ENCODE measurements at regions not wholly inside any gene's neighbourhood (a gene's known extent, or its start where the extent isn't known, plus 50 kb on each side); places are given as distances from the start of the nearest gene placed in this dataset.

DNA sequence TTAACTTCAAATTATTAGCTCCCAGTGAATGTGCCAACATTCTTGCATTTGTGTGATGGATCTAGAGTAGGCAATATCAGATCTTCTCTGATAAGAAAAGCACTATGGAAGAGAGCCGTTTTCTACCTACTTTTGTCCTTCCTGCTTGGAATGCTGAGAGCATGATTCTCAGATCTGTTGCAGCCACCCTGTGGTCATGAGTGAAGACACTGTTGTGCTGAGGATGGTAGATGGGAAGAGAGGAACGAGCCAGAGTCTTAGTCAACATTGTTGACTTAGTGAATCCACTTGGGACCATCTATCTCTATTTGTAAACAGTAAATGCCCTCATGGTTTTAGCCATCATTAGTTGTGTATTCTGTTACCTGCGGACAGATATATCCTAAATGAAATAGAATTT lies 202.6 kb downstream of the CD109 start:
- TF ChIP-seq PPARA (CRISPR knock-in tag; IDR thresholded peaks at IDR 0.05; ENCODE audit: borderline replicate concordance) (no peak), TOX (CRISPR knock-in tag; IDR thresholded peaks at IDR 0.05; ENCODE audit: borderline replicate concordance) (no peak), ISL1 (CRISPR knock-in tag; IDR thresholded peaks at IDR 0.05) (no peak), TSHZ2 (CRISPR knock-in tag; IDR thresholded peaks at IDR 0.05) (no peak), RARB (CRISPR knock-in tag; IDR thresholded peaks at IDR 0.05) (no peak), PATZ1 (CRISPR knock-in tag; IDR thresholded peaks at IDR 0.05; ENCODE audit: borderline replicate concordance) (no peak), CSDC2 (CRISPR knock-in tag; IDR thresholded peaks at IDR 0.05) (no peak)
- TF ChIP-seq, protein P1, sequence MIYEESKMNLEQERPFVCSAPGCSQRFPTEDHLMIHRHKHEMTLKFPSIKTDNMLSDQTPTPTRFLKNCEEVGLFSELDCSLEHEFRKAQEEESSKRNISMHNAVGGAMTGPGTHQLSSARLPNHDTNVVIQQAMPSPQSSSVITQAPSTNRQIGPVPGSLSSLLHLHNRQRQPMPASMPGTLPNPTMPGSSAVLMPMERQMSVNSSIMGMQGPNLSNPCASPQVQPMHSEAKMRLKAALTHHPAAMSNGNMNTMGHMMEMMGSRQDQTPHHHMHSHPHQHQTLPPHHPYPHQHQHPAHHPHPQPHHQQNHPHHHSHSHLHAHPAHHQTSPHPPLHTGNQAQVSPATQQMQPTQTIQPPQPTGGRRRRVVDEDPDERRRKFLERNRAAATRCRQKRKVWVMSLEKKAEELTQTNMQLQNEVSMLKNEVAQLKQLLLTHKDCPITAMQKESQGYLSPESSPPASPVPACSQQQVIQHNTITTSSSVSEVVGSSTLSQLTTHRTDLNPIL (CRISPR knock-in tag; IDR thresholded peaks at IDR 0.05; ENCODE audit: low read depth), result no peak
- ATAC-seq, result peak; percentile 49; the same call in 2 of the 3 replicates

DNA sequence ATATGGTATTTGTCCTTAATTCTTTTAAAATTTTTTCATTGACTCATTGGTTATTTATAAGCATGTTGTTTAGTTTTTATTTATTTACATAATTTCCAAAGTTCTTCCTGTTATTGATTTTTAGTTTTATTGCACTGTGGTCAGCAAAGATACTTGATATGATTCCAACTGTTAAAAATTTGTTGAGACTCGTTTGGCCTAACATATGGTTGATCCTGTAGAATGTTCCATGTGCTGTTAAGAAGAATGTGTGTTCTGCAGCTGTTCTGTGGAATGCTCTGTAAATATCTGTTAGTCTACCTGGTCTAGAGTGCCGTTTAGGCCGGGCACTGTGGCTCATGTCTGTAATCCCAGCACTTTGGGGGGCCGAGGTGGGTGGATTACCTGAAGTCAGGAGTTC lies 197.7 kb downstream of the CD109 start:
- TF ChIP-seq, protein P2, sequence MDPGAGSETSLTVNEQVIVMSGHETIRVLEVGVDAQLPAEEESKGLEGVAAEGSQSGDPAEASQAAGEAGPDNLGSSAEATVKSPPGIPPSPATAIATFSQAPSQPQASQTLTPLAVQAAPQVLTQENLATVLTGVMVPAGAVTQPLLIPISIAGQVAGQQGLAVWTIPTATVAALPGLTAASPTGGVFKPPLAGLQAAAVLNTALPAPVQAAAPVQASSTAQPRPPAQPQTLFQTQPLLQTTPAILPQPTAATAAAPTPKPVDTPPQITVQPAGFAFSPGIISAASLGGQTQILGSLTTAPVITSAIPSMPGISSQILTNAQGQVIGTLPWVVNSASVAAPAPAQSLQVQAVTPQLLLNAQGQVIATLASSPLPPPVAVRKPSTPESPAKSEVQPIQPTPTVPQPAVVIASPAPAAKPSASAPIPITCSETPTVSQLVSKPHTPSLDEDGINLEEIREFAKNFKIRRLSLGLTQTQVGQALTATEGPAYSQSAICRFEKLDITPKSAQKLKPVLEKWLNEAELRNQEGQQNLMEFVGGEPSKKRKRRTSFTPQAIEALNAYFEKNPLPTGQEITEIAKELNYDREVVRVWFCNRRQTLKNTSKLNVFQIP (CRISPR knock-in tag; IDR thresholded peaks at IDR 0.05; ENCODE audit: borderline replicate concordance, low read depth), result no peak
- TF ChIP-seq TOX (CRISPR knock-in tag; IDR thresholded peaks at IDR 0.05; ENCODE audit: borderline replicate concordance) (no peak), ISL1 (CRISPR knock-in tag; IDR thresholded peaks at IDR 0.05) (no peak), GLIS3 (CRISPR knock-in tag; IDR thresholded peaks at IDR 0.05) (no peak), ZFP3 (CRISPR knock-in tag; IDR thresholded peaks at IDR 0.05) (no peak), ZFP30 (CRISPR knock-in tag; IDR thresholded peaks at IDR 0.05) (no peak)
- no peak for ATAC-seq

DNA sequence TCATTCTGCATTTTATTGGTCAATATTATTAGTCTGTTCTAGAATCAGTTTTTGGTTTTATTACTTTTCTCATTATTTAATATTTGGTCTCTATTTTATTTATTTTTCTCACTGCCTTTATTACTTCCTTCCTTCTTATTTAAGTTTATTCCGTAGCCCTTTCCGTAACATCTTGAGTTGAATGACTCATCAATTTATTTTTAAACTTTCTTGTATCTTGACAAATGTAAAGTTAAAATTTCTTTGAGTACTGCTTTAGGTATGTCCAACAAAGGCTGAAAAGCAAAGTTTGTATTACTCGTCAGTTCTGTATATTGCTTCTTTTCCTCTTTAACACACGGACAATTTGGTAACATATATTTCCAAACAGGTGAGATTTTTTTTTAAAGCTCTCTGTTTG lies 192.0 kb downstream of the CD109 start:
- ATAC-seq, result no peak
- TF ChIP-seq ZFP30 (CRISPR knock-in tag; IDR thresholded peaks at IDR 0.05) (no peak), OSR1 (CRISPR knock-in tag; IDR thresholded peaks at IDR 0.05) (no peak), RARB (CRISPR knock-in tag; IDR thresholded peaks at IDR 0.05) (no peak), ZFP3 (CRISPR knock-in tag; IDR thresholded peaks at IDR 0.05) (no peak), PPARA (CRISPR knock-in tag; IDR thresholded peaks at IDR 0.05; ENCODE audit: borderline replicate concordance) (no peak), ZNF8 (CRISPR knock-in tag; IDR thresholded peaks at IDR 0.05) (no peak), CSRNP3 (CRISPR knock-in tag; IDR thresholded peaks at IDR 0.05) (no peak), TOX (CRISPR knock-in tag; IDR thresholded peaks at IDR 0.05; ENCODE audit: borderline replicate concordance) (no peak), ZNF70 (CRISPR knock-in tag; IDR thresholded peaks at IDR 0.05) (no peak)

DNA sequence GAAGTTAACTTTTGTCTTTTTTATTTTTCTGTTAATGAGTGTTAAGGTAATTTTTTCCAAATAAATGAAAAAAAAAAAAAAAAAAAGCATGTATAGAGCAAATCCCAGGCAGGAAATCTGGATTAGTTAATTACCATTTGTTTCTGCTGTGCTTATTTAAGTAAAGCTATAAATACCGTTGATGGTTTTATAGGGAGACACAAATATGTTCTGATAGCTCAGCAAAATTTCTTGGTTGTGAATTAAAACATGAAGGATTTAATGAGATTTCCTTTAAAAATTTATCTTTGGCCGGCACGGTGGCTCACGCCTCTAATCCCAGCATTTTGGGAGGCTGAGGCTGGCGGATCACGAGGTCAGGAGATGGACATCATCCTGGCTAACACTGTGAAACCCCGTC lies 189.4 kb downstream of the CD109 start:
- no peak for TF ChIP-seq OSR1 (CRISPR knock-in tag; IDR thresholded peaks at IDR 0.05)
- TF ChIP-seq, protein P2 (CRISPR knock-in tag; IDR thresholded peaks at IDR 0.05; ENCODE audit: borderline replicate concordance, low read depth), result no peak
- no peak for ATAC-seq

Measured in SK-N-SH treated with all-trans-retinoic acid at 6 μM for 48 hours (cell line).